ENCODE measurements at regions not wholly inside any gene's neighbourhood (a gene's known extent, or its start where the extent isn't known, plus 50 kb on each side); places are given as distances from the start of the nearest gene placed in this dataset.
"Not testable (repeated sequence)": the region's sequence is repeated elsewhere in the genome, so short reads cannot be mapped to it uniquely, and the experiment has no call there.

GRCh38 chr2:175677880-175678279 is 324.2 kb downstream of the LNPK start:
- H3K9me3 Mint-ChIP-seq = peaks cover 6% of the 10 kb centered on the region
- H3K27me3 Mint-ChIP-seq = peaks cover 11% of the 10 kb centered on the region
- no peak for TF ChIP-seq CTCF (IDR thresholded peaks at IDR 0.05)
- ChIA-PET POLR2A (no interaction called here), CTCF (interaction anchor here (3.2 kb wide), 1 partner anchor 12 kb away, joined by 16 read pairs; no protein-coding TSS in a partner anchor)
- no peak overlapping the region for H3K27ac Mint-ChIP-seq
- H3K36me3 Mint-ChIP-seq (ENCODE audit: low read depth) = no peaks in the 10 kb centered on the region
- intact Hi-C loops (cut with micrococcal nuclease) = no loop called here
- no peak overlapping the region for H3K4me3 Mint-ChIP-seq
- ATAC-seq (no peak), DNase-seq (no peak)
- H3K4me1 Mint-ChIP-seq (ENCODE audit: low read depth) = no peaks in the 10 kb centered on the region

- no peaks in the 10 kb centered on the region for H3K4me1 Mint-ChIP-seq (ENCODE audit: low read depth)
- no peak overlapping the region for H3K4me3 Mint-ChIP-seq
- no peak overlapping the region for H3K27ac Mint-ChIP-seq
- DNase-seq (no peak), ATAC-seq (no peak)
- intact Hi-C loops (cut with micrococcal nuclease) = no loop called here
- H3K27me3 Mint-ChIP-seq = peaks cover 9% of the 10 kb centered on the region
- CTCF ChIA-PET = no interaction called here
- H3K36me3 Mint-ChIP-seq (ENCODE audit: low read depth) = no peaks in the 10 kb centered on the region
- POLR2A ChIA-PET = no interaction called here
- peaks cover 6% of the 10 kb centered on the region for H3K9me3 Mint-ChIP-seq
- TF ChIP-seq CTCF (IDR thresholded peaks at IDR 0.05) = no peak
Measured at GRCh38 chr2:175676813-175677212, 325.3 kb downstream of the LNPK start.

GRCh38 chr2:175668804-175669203 is 333.3 kb downstream of the LNPK start:
- POLR2A ChIA-PET; DNase-seq; H3K4me1 Mint-ChIP-seq (ENCODE audit: low read depth); H3K27ac Mint-ChIP-seq; H3K4me3 Mint-ChIP-seq; intact Hi-C loops (cut with micrococcal nuclease); H3K9me3 Mint-ChIP-seq; ATAC-seq; H3K36me3 Mint-ChIP-seq (ENCODE audit: low read depth): not testable (repeated sequence)
- peaks cover 21% of the 10 kb centered on the region for H3K27me3 Mint-ChIP-seq
- CTCF ChIA-PET = interaction anchor here (1.1 kb wide), 1 partner anchor 21 kb away, joined by 3 read pairs; no protein-coding TSS in a partner anchor

GRCh38 chr2:175662335-175662734 is 339.7 kb downstream of the LNPK start:
- no peak for TF ChIP-seq CTCF (IDR thresholded peaks at IDR 0.05)
- H3K27me3 Mint-ChIP-seq = peaks cover 8% of the 10 kb centered on the region
- POLR2A ChIA-PET = no interaction called here

GRCh38 chr2:175648577-175649063 is 353.4 kb downstream of the LNPK start:
- H3K27me3 Mint-ChIP-seq = peaks cover 5% of the 10 kb centered on the region
- ATAC-seq (no peak), DNase-seq (no peak)
- H3K4me3 Mint-ChIP-seq = no peak overlapping the region
- ChIA-PET POLR2A (no interaction called here), CTCF (no interaction called here)
- no peaks in the 10 kb centered on the region for H3K9me3 Mint-ChIP-seq
- no peaks in the 10 kb centered on the region for H3K36me3 Mint-ChIP-seq (ENCODE audit: low read depth)
- intact Hi-C loops (cut with micrococcal nuclease) = no loop called here
- no peak for TF ChIP-seq CTCF (IDR thresholded peaks at IDR 0.05)
- H3K27ac Mint-ChIP-seq = no peak overlapping the region
- H3K4me1 Mint-ChIP-seq (ENCODE audit: low read depth) = no peaks in the 10 kb centered on the region

More at GRCh38 chr2:175662335-175662734, 339.7 kb downstream of the LNPK start:
- Mint-ChIP-seq H3K9me3 (no peaks in the 10 kb centered on the region), H3K27ac (no peak overlapping the region), H3K4me1 (ENCODE audit: low read depth) (no peaks in the 10 kb centered on the region), H3K4me3 (no peak overlapping the region), H3K36me3 (ENCODE audit: low read depth) (no peaks in the 10 kb centered on the region)
- CTCF ChIA-PET = no interaction called here
- DNase-seq = no peak
- intact Hi-C loops (cut with micrococcal nuclease) = no loop called here
- ATAC-seq = no peak

- H3K27me3 Mint-ChIP-seq = peaks cover 5% of the 10 kb centered on the region
- no peak overlapping the region for H3K27ac Mint-ChIP-seq
- ATAC-seq (no peak), DNase-seq (no peak)
- CTCF ChIA-PET = no interaction called here
- no peak overlapping the region for H3K4me3 Mint-ChIP-seq
- TF ChIP-seq CTCF (IDR thresholded peaks at IDR 0.05) = no peak
- POLR2A ChIA-PET = no interaction called here
- H3K9me3 Mint-ChIP-seq = no peaks in the 10 kb centered on the region
- H3K36me3 Mint-ChIP-seq (ENCODE audit: low read depth) = no peaks in the 10 kb centered on the region
- intact Hi-C loops (cut with micrococcal nuclease) = no loop called here
- H3K4me1 Mint-ChIP-seq (ENCODE audit: low read depth) = no peaks in the 10 kb centered on the region
Measured at GRCh38 chr2:175647058-175647457, 355.0 kb downstream of the LNPK start.

Data from activated CD8-positive, alpha-beta T cell treated with anti-CD3 and anti-CD28 coated beads for 36 hours (primary cell).